B cell (primary cell): ENCODE measurements at regions not wholly inside any gene's neighbourhood (a gene's known extent, or its start where the extent isn't known, plus 50 kb on each side); places are given as distances from the start of the nearest gene placed in this dataset.

Experiments used
- CTCF ChIP-seq: fragments of 200-600 bp; IDR thresholded peaks from one replicate; pipeline ENCODE4 v1.8.0; 2022; ENCODE audit warnings: antibody characterized with exemption, mild to moderate bottlenecking
- EZH2 ChIP-seq: IDR thresholded peaks from 2 replicates; pipeline ENCODE4 v1.6.1; 2012; ENCODE audit warnings: borderline replicate concordance, low read depth, mild to moderate bottlenecking, moderate library complexity, low read length; ENCODE audit not compliant: insufficient read depth, poor library complexity, severe bottlenecking

GRCh38 chr4:189367832-189368231 is 572.8 kb upstream of the FRG1 start:
- TF ChIP-seq CTCF (no peak), EZH2 (no peak)
